Esophagus squamous epithelium (tissue), 4 donors: ENCODE measurements at regions not wholly inside any gene's neighbourhood (a gene's known extent, or its start where the extent isn't known, plus 50 kb on each side); places are given as distances from the start of the nearest gene placed in this dataset.

Experiments
- POLR2A ChIP-seq, 4 donors: fragments of 450-650 bp; IDR thresholded peaks; one replicate each; pipeline ENCODE4 v1.6.1; 2017; ENCODE audit warnings: antibody characterized with exemption in 4 of 4, mild to moderate bottlenecking in 4 of 4, moderate library complexity in 3 of 4
- TF ChIP-seq, protein P1 (sequence below), 6 experiments: fragments of 450-650 bp in 4 of 6; fragments of 200-600 bp in 2 of 6; sonication (generic) in 2 of 6; IDR thresholded peaks; one replicate each; pipeline ENCODE4 v1.5.1; 2016 to 2019; ENCODE audit warnings: antibody characterized with exemption in 6 of 6, mild to moderate bottlenecking in 4 of 6, moderate library complexity in 4 of 6

GRCh38 chrX:95585321-95585720, 1099.3 kb upstream of the DIAPH2 start:
- TF ChIP-seq, protein P1, sequence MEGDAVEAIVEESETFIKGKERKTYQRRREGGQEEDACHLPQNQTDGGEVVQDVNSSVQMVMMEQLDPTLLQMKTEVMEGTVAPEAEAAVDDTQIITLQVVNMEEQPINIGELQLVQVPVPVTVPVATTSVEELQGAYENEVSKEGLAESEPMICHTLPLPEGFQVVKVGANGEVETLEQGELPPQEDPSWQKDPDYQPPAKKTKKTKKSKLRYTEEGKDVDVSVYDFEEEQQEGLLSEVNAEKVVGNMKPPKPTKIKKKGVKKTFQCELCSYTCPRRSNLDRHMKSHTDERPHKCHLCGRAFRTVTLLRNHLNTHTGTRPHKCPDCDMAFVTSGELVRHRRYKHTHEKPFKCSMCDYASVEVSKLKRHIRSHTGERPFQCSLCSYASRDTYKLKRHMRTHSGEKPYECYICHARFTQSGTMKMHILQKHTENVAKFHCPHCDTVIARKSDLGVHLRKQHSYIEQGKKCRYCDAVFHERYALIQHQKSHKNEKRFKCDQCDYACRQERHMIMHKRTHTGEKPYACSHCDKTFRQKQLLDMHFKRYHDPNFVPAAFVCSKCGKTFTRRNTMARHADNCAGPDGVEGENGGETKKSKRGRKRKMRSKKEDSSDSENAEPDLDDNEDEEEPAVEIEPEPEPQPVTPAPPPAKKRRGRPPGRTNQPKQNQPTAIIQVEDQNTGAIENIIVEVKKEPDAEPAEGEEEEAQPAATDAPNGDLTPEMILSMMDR (IDR thresholded peaks at IDR 0.05), result no peak
- no peak for TF ChIP-seq POLR2A (IDR thresholded peaks at IDR 0.05)
